ENCODE measurements at regions not wholly inside any gene's neighbourhood (a gene's known extent, or its start where the extent isn't known, plus 50 kb on each side); places are given as distances from the start of the nearest gene placed in this dataset.

DNA sequence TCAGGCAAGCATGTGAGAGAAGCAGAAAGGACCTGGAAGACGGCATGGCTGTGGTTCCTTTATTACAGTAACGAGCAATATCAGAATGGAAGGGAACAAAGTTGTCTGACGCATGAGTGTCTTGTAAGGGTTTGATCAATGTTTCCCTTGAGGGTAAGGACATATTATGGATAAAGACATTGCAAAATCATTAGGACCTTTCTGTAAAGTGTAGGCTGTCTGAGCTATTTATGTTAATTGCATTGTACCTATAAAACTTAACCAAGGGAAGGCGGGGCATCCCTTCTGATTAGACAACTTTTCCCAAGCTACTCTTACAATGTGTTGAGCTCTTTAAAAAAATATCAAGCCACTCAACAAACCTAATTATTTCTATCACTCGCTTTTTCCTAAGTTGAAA lies 112.2 kb upstream of the JADE1 start:
- ATAC-seq = no peak
- H3K27me3 ChIP-seq = no peaks in the 10 kb centered on the region
- TF ChIP-seq, protein P1, sequence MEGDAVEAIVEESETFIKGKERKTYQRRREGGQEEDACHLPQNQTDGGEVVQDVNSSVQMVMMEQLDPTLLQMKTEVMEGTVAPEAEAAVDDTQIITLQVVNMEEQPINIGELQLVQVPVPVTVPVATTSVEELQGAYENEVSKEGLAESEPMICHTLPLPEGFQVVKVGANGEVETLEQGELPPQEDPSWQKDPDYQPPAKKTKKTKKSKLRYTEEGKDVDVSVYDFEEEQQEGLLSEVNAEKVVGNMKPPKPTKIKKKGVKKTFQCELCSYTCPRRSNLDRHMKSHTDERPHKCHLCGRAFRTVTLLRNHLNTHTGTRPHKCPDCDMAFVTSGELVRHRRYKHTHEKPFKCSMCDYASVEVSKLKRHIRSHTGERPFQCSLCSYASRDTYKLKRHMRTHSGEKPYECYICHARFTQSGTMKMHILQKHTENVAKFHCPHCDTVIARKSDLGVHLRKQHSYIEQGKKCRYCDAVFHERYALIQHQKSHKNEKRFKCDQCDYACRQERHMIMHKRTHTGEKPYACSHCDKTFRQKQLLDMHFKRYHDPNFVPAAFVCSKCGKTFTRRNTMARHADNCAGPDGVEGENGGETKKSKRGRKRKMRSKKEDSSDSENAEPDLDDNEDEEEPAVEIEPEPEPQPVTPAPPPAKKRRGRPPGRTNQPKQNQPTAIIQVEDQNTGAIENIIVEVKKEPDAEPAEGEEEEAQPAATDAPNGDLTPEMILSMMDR (IDR thresholded peaks at IDR 0.05) = no peak
- H3K4me3 ChIP-seq = no peak overlapping the region
- no peak overlapping the region for H3K27ac ChIP-seq
- no peak for DNase-seq
- intact Hi-C loops (cut with DNase I) = no loop called here
- H3K4me1 ChIP-seq = no peaks in the 10 kb centered on the region
- H3K9me3 ChIP-seq = peaks cover 0 to 5% (median 0%) of the 10 kb centered on the region in 11 donors
- H3K36me3 ChIP-seq = no peaks in the 10 kb centered on the region
- 93 to 94% methylated on average over 5 of the region's 5 CpGs for WGBS, 2 donors

DNA sequence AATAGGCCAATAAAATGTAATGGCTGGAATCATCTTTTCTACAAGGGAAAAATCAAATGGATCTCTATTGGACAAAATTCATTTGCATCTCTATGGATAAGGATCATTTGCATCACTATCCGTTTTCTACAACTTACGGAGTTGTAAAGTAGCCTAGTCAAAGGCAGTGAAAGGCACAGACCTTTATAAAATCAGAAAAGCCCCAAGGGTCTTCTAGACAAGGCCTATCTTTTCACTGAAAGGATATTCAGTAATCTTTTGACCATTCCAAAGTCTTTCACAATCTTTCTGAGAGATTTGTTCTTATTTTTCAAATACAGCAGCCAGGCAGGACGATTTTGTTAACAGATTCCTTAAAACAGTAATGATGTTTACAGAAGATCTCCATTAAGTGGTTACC lies 119.5 kb upstream of the JADE1 start:
- Histone ChIP-seq H3K27ac (peak overlapping the region in 2 of 10 donors; percentile 3 to 13), H3K27me3 (no peaks in the 10 kb centered on the region), H3K36me3 (no peaks in the 10 kb centered on the region), H3K9me3 (peaks cover 0 to 5% (median 0%) of the 10 kb centered on the region in 11 donors), H3K4me1 (peaks cover 0 to 2% (median 0%) of the 10 kb centered on the region in 9 donors), H3K4me3 (no peak overlapping the region)
- 71 to 77% methylated on average over 3 of the region's 3 CpGs for WGBS, 2 donors
- ATAC-seq = no peak
- intact Hi-C loops (cut with DNase I) = no loop called here
- no peak for DNase-seq
- TF ChIP-seq, protein P1 (IDR thresholded peaks at IDR 0.05) = no peak

DNA sequence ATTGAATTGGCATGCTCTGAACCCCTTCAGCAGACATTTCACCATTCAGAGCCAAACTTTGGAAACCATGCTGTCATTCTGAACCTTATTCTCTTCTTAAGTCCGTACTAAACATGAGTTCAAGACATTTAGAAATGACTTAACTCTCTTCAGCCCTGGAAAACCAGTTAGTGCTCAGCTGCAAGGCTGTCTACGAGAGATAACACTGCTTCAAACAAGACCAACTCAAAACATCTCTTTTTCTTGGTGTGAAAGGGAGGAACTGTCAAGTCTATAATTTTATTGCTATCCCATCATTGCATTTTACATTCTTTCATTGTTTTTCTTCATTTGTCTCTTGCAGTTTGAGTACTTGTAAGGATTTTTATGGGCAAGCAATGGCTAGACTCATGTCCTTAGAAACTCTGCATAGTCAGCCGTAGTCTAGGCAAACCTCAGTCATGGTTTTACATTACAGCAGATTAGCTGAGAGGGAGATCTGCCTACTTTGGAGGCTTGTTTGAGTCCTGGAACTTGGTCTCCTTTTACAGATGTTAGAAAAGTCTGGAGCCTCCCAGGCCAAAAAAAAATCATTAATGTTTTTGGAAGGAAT lies 120.6 kb upstream of the JADE1 start:
- no peaks in the 10 kb centered on the region for H3K27me3 ChIP-seq
- H3K4me1 ChIP-seq = peaks cover 0 to 2% (median 0%) of the 10 kb centered on the region in 9 donors
- intact Hi-C loops (cut with DNase I) = no loop called here
- DNase-seq (no peak), ATAC-seq (no peak)
- no peak overlapping the region for H3K27ac ChIP-seq
- no peak overlapping the region for H3K4me3 ChIP-seq
- H3K9me3 ChIP-seq = peaks cover 0 to 3% (median 0%) of the 10 kb centered on the region in 11 donors
- no peaks in the 10 kb centered on the region for H3K36me3 ChIP-seq
- TF ChIP-seq, protein P1 (IDR thresholded peaks at IDR 0.05) = no peak
- 85 to 91% methylated on average over 3 of the region's 3 CpGs for WGBS, 2 donors

DNA sequence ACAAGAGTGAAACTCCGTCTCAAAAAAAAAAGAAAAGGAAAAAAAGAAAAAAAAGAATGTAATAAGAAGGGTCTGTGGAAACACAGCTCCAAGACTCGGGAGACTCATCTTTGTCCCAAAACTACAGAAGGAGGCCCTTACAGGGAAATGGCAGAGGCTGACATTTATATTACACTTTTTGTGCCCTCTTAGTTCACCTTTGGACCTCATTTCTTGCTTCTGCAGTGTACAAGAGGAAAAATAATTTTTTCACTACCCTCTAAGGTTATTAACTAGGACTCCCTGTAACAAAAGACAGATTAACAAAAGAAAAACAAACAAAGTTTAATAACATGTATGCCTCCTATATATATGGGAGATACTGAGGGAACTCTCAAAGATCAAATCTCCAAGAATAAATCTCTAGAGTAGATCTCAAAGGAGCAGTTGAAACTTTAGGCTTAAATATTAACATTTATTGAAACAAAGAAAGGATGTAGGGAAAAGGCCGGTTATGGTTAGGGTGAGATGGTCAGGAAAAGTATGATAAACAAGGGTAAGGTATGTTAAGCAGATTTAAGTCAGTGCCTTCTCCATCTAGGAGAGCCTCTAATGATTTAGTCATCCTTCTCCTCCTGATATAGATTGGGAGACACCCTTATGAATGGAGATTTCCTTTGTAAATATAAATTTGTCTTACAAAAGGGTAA lies 121.3 kb upstream of the JADE1 start:
- H3K27me3 ChIP-seq = no peaks in the 10 kb centered on the region
- intact Hi-C loops (cut with DNase I) = no loop called here
- H3K4me1 ChIP-seq = peaks cover 0 to 2% (median 0%) of the 10 kb centered on the region in 9 donors
- DNase-seq (no peak), ATAC-seq (no peak)
- no peaks in the 10 kb centered on the region for H3K36me3 ChIP-seq
- no peak overlapping the region for H3K27ac ChIP-seq
- 73 to 74% methylated on average over 3 of the region's 3 CpGs for WGBS, 2 donors
- no peaks in the 10 kb centered on the region for H3K9me3 ChIP-seq
- H3K4me3 ChIP-seq = no peak overlapping the region
- TF ChIP-seq, protein P1 (IDR thresholded peaks at IDR 0.05) = no peak

All from heart right ventricle (tissue), 16 donors.